SK-N-SH (cell line): ENCODE measurements at regions not wholly inside any gene's neighbourhood (a gene's known extent, or its start where the extent isn't known, plus 50 kb on each side); places are given as distances from the start of the nearest gene placed in this dataset.

Source experiments
- CTCF ChIA-PET: fragments of 300-600, 350-600 bp; formaldehyde crosslinking; extraction: SDS; loops from one replicate; lab custom pipeline; 2021; lab: Yijun Ruan, JAX
- POLR2A ChIA-PET: fragments of 350-600 bp; sonication (Branson Sonifier 250); formaldehyde crosslinking; extraction: SDS; loops from one replicate; lab custom pipeline; 2020; ENCODE audit warnings: antibody characterized with exemption, inconsistent platforms; lab: Yijun Ruan, JAX
- DNase-seq: peaks from one replicate; pipeline ENCODE4 v3.0.0; 2012
- H2AFZ ChIP-seq: fragments of 200-600 bp; sonication (generic); 2 replicates; pipeline ENCODE4 v1.8.1; 2016; ENCODE audit warnings: antibody characterized with exemption, mild to moderate bottlenecking, low read depth
- H3F3A ChIP-seq: fragments of 200-600 bp; sonication (generic); replicated peaks from 2 replicates; pipeline ENCODE3; 2016; ENCODE audit warnings: antibody characterized with exemption, mild to moderate bottlenecking; ENCODE audit not compliant: insufficient read depth
- H3K27ac ChIP-seq, 2 experiments: fragments of 200-500 bp in 1 of 2; fragments of 200-600 bp in 1 of 2; sonication (Bioruptor generic) in 1 of 2; sonication (generic), shearing (Covaris generic) in 1 of 2; 2 replicates each; pipeline versions ENCODE4 v1.5.1 to v1.6.1; 2014 to 2016; ENCODE audit warnings: low read depth in 2 of 2, inconsistent platforms in 1 of 2, low read length in 1 of 2, mild to moderate bottlenecking in 1 of 2, mixed read lengths in 1 of 2
- H3K27me3 ChIP-seq: fragments of 200-600 bp; sonication (generic), shearing (Covaris generic); 2 replicates; pipeline ENCODE4 v1.6.1; 2016; ENCODE audit warnings: mixed run types; ENCODE audit not compliant: insufficient read depth
- H3K36me3 ChIP-seq, 2 experiments: fragments of 200-500 bp in 1 of 2; fragments of 200-600 bp in 1 of 2; sonication (Bioruptor generic) in 1 of 2; sonication (generic) in 1 of 2; replicated peaks in 1 of 2; 2 replicates each; pipeline versions ENCODE3 to v1.5.1; 2014 to 2016; ENCODE audit warnings: low read length in 1 of 2, mild to moderate bottlenecking in 1 of 2; ENCODE audit not compliant: insufficient read depth in 2 of 2, control insufficient read depth in 1 of 2
- H3K4me1 ChIP-seq, 2 experiments: fragments of 200-500 bp in 1 of 2; fragments of 200-600 bp in 1 of 2; sonication (Bioruptor generic) in 1 of 2; sonication (generic), shearing (Covaris generic) in 1 of 2; 2 replicates each; pipeline versions ENCODE4 v1.5.1 to v1.6.1; 2014 to 2016; ENCODE audit warnings: low read depth in 1 of 2, low read length in 1 of 2, mixed run types in 1 of 2; ENCODE audit not compliant: insufficient read depth in 2 of 2, control insufficient read depth in 1 of 2
- H3K4me2 ChIP-seq: fragments of 200-600 bp; sonication (generic), shearing (Covaris generic); 2 replicates; pipeline ENCODE4 v1.6.1; 2017; ENCODE audit warnings: mixed run types
- H3K4me3 ChIP-seq, 2 experiments: fragments of 200-500 bp in 1 of 2; fragments of 200-600 bp in 1 of 2; sonication (Bioruptor generic) in 1 of 2; sonication (generic), shearing (Covaris generic) in 1 of 2; 2 replicates each; pipeline versions ENCODE4 v1.5.1 to v1.8.1; 2014 to 2016; ENCODE audit warnings: low read depth in 2 of 2, inconsistent platforms in 1 of 2, low read length in 1 of 2, mild to moderate bottlenecking in 1 of 2, mixed read lengths in 1 of 2, moderate library complexity in 1 of 2
- H3K79me2 ChIP-seq: fragments of 200-600 bp; sonication (generic); 2 replicates; pipeline ENCODE4 v1.8.1; 2017; ENCODE audit warnings: mild to moderate bottlenecking; ENCODE audit not compliant: insufficient read depth
- H3K9ac ChIP-seq: fragments of 200-600 bp; sonication (generic); 2 replicates; pipeline ENCODE4 v1.6.1; 2017; ENCODE audit warnings: mixed run types
- H3K9me2 ChIP-seq: fragments of 200-600 bp; sonication (generic); 2 replicates; pipeline ENCODE4 v1.6.1; 2017; ENCODE audit warnings: mixed run types
- H3K9me3 ChIP-seq: fragments of 200-600 bp; sonication (generic); 2 replicates; pipeline ENCODE4 v1.6.1; 2017; ENCODE audit warnings: mixed run types, mild to moderate bottlenecking, moderate library complexity
- H4K20me1 ChIP-seq: fragments of 200-600 bp; sonication (generic); 2 replicates; pipeline ENCODE4 v1.6.1; 2017; ENCODE audit warnings: mild to moderate bottlenecking, mixed run types; ENCODE audit not compliant: insufficient read depth
- CHD2 ChIP-seq: fragments of 150-350 bp; IDR thresholded peaks from 2 replicates; pipeline ENCODE4 v1.6.1; 2018; ENCODE audit warnings: low read length; ENCODE audit not compliant: partially characterized antibody
- ELF1 ChIP-seq: IDR thresholded peaks from 2 replicates; pipeline ENCODE4 v1.4.0; 2012
- EP300 ChIP-seq, 2 experiments: IDR thresholded peaks; 2 replicates each; pipeline versions ENCODE4 v1.4.0 to v1.6.1; 2012; ENCODE audit warnings: borderline replicate concordance in 1 of 2, low read depth in 1 of 2, low read length in 1 of 2
- EZH2phosphoT487 ChIP-seq: fragments of 200-600 bp; sonication (generic); IDR thresholded peaks from 2 replicates; pipeline ENCODE4 v1.6.1; 2017; ENCODE audit warnings: low read depth, mixed run types, mild to moderate bottlenecking, antibody characterized with exemption, moderate library complexity, borderline replicate concordance
- FOXJ3 ChIP-seq: sonication (generic); formaldehyde crosslinking; IDR thresholded peaks from 2 replicates; pipeline ENCODE4 v1.5.1; 2020; ENCODE audit warnings: mild to moderate bottlenecking, missing genetic modification reagents
- GABPA ChIP-seq: IDR thresholded peaks from 2 replicates; pipeline ENCODE4 v1.4.0; 2012; ENCODE audit warnings: low read depth, mild to moderate bottlenecking
- JUND ChIP-seq: IDR thresholded peaks from 2 replicates; pipeline ENCODE4 v1.4.0; 2012
- MEF2A ChIP-seq: IDR thresholded peaks from 2 replicates; pipeline ENCODE4 v1.4.0; 2012; ENCODE audit warnings: low read depth, borderline replicate concordance
- MXI1 ChIP-seq: IDR thresholded peaks from 2 replicates; pipeline ENCODE4 v1.6.1; 2012; ENCODE audit warnings: mild to moderate bottlenecking, low read depth, low read length, improper control_type of control experiment
- POLR2AphosphoS5 ChIP-seq: IDR thresholded peaks from 2 replicates; pipeline ENCODE4 v1.6.1; 2012; ENCODE audit warnings: low read depth, low read length
- RAD21 ChIP-seq: IDR thresholded peaks from 2 replicates; pipeline ENCODE4 v1.6.1; 2012; ENCODE audit warnings: mild to moderate bottlenecking, low read length
- RCOR1 ChIP-seq: fragments of 150-350 bp; IDR thresholded peaks from 2 replicates; pipeline ENCODE4 v1.6.1; 2017; ENCODE audit warnings: antibody characterized with exemption, low read length
- RFX5 ChIP-seq: IDR thresholded peaks from 2 replicates; pipeline ENCODE4 v1.6.1; 2012; ENCODE audit warnings: mild to moderate bottlenecking, improper control_type of control experiment, low read length
- RXRA ChIP-seq: IDR thresholded peaks from 2 replicates; pipeline ENCODE4 v1.4.0; 2012; ENCODE audit warnings: low read depth, mild to moderate bottlenecking, borderline replicate concordance
- SIN3A ChIP-seq: IDR thresholded peaks from 2 replicates; pipeline ENCODE4 v1.6.1; 2012; ENCODE audit warnings: low read depth, mild to moderate bottlenecking, low read length, moderate library complexity, borderline replicate concordance
- SMC3 ChIP-seq: IDR thresholded peaks from 2 replicates; pipeline ENCODE4 v1.6.1; 2012; ENCODE audit warnings: low read depth, low read length, improper control_type of control experiment
- TAF1 ChIP-seq: IDR thresholded peaks from 2 replicates; pipeline ENCODE4 v1.6.1; 2012; ENCODE audit warnings: low read depth, mild to moderate bottlenecking, low read length, moderate library complexity, borderline replicate concordance
- TCF12 ChIP-seq: IDR thresholded peaks from 2 replicates; pipeline ENCODE4 v1.4.0; 2012
- YY1 ChIP-seq: IDR thresholded peaks from 2 replicates; pipeline ENCODE4 v1.4.0; 2012; ENCODE audit warnings: low read depth, mild to moderate bottlenecking
- WGBS: methylation state at CpG from one replicate; pipeline ENCODE4 v1.1.6; 2017; ENCODE audit warnings: low lambda C conversion rate; 5-methylcytosine and 5-hydroxymethylcytosine counted together
- TF ChIP-seq, protein P1 (sequence below): IDR thresholded peaks from 2 replicates; pipeline ENCODE4 v1.4.0; 2012; ENCODE audit warnings: low read depth, borderline replicate concordance

- Histone ChIP-seq H4K20me1 (no peaks in the 10 kb centered on the region), H2AFZ (no peak overlapping the region), H3K9me3 (no peaks in the 10 kb centered on the region), H3K36me3 (no peaks in the 10 kb centered on the region), H3K4me1 (peaks cover 0 to 31% of the 10 kb centered on the region in 2 experiments; a peak in 1 of 4 replicates), H3K9ac (no peak overlapping the region), H3K4me2 (no peak overlapping the region), H3K27me3 (no peaks in the 10 kb centered on the region; the same call in 1 of the 2 replicates), H3K27ac (no peak overlapping the region), H3K9me2 (no peaks in the 10 kb centered on the region), H3K4me3 (no peak overlapping the region), H3K79me2 (no peaks in the 10 kb centered on the region), H3F3A (no peaks in the 10 kb centered on the region)
- POLR2A ChIA-PET = no interaction called here
- TF ChIP-seq POLR2AphosphoS5 = no peak
- no peak for TF ChIP-seq RAD21
- no peak for TF ChIP-seq MEF2A
- no peak for TF ChIP-seq FOXJ3 (CRISPR knock-in tag)
- TF ChIP-seq YY1 = no peak
- TF ChIP-seq GABPA = no peak
- TF ChIP-seq ELF1 = no peak
- no peak for TF ChIP-seq JUND
- no peak for TF ChIP-seq MXI1
- no peak for TF ChIP-seq RFX5
- no peak for TF ChIP-seq TCF12
- no peak for TF ChIP-seq EZH2phosphoT487
- no peak for TF ChIP-seq RCOR1
- TF ChIP-seq SMC3 = no peak
- TF ChIP-seq SIN3A = no peak
- no peak for TF ChIP-seq TAF1
- no peak for TF ChIP-seq RXRA
- no peak for TF ChIP-seq CHD2
- TF ChIP-seq, protein P1, sequence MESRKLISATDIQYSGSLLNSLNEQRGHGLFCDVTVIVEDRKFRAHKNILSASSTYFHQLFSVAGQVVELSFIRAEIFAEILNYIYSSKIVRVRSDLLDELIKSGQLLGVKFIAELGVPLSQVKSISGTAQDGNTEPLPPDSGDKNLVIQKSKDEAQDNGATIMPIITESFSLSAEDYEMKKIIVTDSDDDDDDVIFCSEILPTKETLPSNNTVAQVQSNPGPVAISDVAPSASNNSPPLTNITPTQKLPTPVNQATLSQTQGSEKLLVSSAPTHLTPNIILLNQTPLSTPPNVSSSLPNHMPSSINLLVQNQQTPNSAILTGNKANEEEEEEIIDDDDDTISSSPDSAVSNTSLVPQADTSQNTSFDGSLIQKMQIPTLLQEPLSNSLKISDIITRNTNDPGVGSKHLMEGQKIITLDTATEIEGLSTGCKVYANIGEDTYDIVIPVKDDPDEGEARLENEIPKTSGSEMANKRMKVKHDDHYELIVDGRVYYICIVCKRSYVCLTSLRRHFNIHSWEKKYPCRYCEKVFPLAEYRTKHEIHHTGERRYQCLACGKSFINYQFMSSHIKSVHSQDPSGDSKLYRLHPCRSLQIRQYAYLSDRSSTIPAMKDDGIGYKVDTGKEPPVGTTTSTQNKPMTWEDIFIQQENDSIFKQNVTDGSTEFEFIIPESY = no peak
- TF ChIP-seq EP300 (IDR thresholded peaks at IDR 0.05; ENCODE audit: borderline replicate concordance in 1 of 2, low read depth in 1 of 2, low read length in 1 of 2) = no peak
- no peak for DNase-seq
- WGBS = 51% methylated on average over 7 of the region's 8 CpGs
- CTCF ChIA-PET = interaction anchor here (0.6 kb wide), 1 partner anchor 179 kb away, joined by 3 read pairs; no protein-coding TSS in a partner anchor
Measured at GRCh38 chr1:29504709-29505410, 268.5 kb downstream of the PTPRU start.
